HepG2 (cell line): ENCODE measurements at regions not wholly inside any gene's neighbourhood (a gene's known extent, or its start where the extent isn't known, plus 50 kb on each side); places are given as distances from the start of the nearest gene placed in this dataset.
A peak's percentile ranks its signal among the peaks of the same experiment; 100 is the strongest.

Experiments used
- EHMT2 ChIP-seq: fragments of 200-600 bp; sonication (generic); IDR thresholded peaks from 2 replicates; pipeline ENCODE4 v1.7.0; 2017; ENCODE audit warnings: antibody characterized with exemption, low read depth, low read length, borderline replicate concordance
- ETV5 ChIP-seq: IDR thresholded peaks from 2 replicates; pipeline ENCODE4 v1.6.1; 2018; ENCODE audit warnings: missing biosample characterization, missing genetic modification reagents, inconsistent platforms, borderline replicate concordance
- GABPB1 ChIP-seq: IDR thresholded peaks from 2 replicates; pipeline ENCODE4 v1.6.1; 2016; ENCODE audit warnings: mild to moderate bottlenecking, missing genetic modification reagents, moderate library complexity, missing compliant biosample characterization
- IRF2 ChIP-seq: IDR thresholded peaks from 2 replicates; pipeline ENCODE4 v1.6.1; 2018; ENCODE audit warnings: missing genetic modification reagents, missing compliant biosample characterization
- JUND ChIP-seq: sonication (generic); formaldehyde crosslinking; IDR thresholded peaks from 2 replicates; pipeline ENCODE4 v1.8.0; 2022; ENCODE audit warnings: mild to moderate bottlenecking, missing genetic modification reagents
- KDM6A ChIP-seq: IDR thresholded peaks from 2 replicates; pipeline ENCODE4 v1.6.1; 2016; ENCODE audit warnings: low read depth
- MTA3 ChIP-seq: sonication (generic); formaldehyde crosslinking; IDR thresholded peaks from 2 replicates; pipeline ENCODE4 v1.4.0; 2020; ENCODE audit warnings: missing genetic modification reagents
- NR2C2 ChIP-seq: sonication (generic); formaldehyde crosslinking; IDR thresholded peaks from 2 replicates; pipeline ENCODE4 v1.4.0; 2020; ENCODE audit warnings: missing genetic modification reagents, mild to moderate bottlenecking, moderate library complexity, borderline replicate concordance
- TCF7L2 ChIP-seq: IDR thresholded peaks from 2 replicates; pipeline ENCODE4 v1.6.1; 2011; ENCODE audit warnings: mild to moderate bottlenecking, low read depth, low read length, moderate library complexity
- ZFP36L1 ChIP-seq: sonication (generic); formaldehyde crosslinking; IDR thresholded peaks from 2 replicates; pipeline ENCODE4 v1.8.0; 2022; ENCODE audit warnings: mild to moderate bottlenecking, missing genetic modification reagents, moderate library complexity
- ZNF20 ChIP-seq: sonication (generic); formaldehyde crosslinking; IDR thresholded peaks from 2 replicates; pipeline ENCODE4 v1.4.0; 2020; ENCODE audit warnings: mild to moderate bottlenecking, moderate library complexity, missing genetic modification reagents
- ZNF431 ChIP-seq: sonication (generic); formaldehyde crosslinking; IDR thresholded peaks from 2 replicates; pipeline ENCODE4 v1.9.0; 2022; ENCODE audit warnings: missing genetic modification reagents, low read depth, mild to moderate bottlenecking, borderline replicate concordance
- TF ChIP-seq, protein P1 (sequence below): sonication (generic); formaldehyde crosslinking; conservative IDR thresholded peaks from 2 replicates; pipeline ENCODE4 v1.4.0; 2020; ENCODE audit warnings: missing genetic modification reagents
- TF ChIP-seq, protein P2 (sequence below): sonication (generic); formaldehyde crosslinking; IDR thresholded peaks from 2 replicates; pipeline ENCODE4 v1.4.0; 2020; ENCODE audit warnings: missing genetic modification reagents, mild to moderate bottlenecking, borderline replicate concordance
- TF ChIP-seq, protein P3 (sequence below): sonication (generic); formaldehyde crosslinking; IDR thresholded peaks from 2 replicates; pipeline ENCODE4 v1.5.0; 2020; ENCODE audit warnings: missing genetic modification reagents
- TF ChIP-seq, protein P4 (sequence below): sonication (generic); formaldehyde crosslinking; IDR thresholded peaks from 2 replicates; pipeline ENCODE4 v1.5.0; 2020; ENCODE audit warnings: missing genetic modification reagents, mild to moderate bottlenecking, borderline replicate concordance
- TF ChIP-seq, protein P5 (sequence below): sonication (generic); formaldehyde crosslinking; IDR thresholded peaks from 2 replicates; pipeline ENCODE4 v1.4.0; 2020; ENCODE audit warnings: missing genetic modification reagents, mild to moderate bottlenecking, borderline replicate concordance
- TF ChIP-seq, protein P6 (sequence below): sonication (generic); formaldehyde crosslinking; IDR thresholded peaks from 2 replicates; pipeline ENCODE4 v1.5.1; 2020; ENCODE audit warnings: missing genetic modification reagents, mild to moderate bottlenecking, borderline replicate concordance

DNA sequence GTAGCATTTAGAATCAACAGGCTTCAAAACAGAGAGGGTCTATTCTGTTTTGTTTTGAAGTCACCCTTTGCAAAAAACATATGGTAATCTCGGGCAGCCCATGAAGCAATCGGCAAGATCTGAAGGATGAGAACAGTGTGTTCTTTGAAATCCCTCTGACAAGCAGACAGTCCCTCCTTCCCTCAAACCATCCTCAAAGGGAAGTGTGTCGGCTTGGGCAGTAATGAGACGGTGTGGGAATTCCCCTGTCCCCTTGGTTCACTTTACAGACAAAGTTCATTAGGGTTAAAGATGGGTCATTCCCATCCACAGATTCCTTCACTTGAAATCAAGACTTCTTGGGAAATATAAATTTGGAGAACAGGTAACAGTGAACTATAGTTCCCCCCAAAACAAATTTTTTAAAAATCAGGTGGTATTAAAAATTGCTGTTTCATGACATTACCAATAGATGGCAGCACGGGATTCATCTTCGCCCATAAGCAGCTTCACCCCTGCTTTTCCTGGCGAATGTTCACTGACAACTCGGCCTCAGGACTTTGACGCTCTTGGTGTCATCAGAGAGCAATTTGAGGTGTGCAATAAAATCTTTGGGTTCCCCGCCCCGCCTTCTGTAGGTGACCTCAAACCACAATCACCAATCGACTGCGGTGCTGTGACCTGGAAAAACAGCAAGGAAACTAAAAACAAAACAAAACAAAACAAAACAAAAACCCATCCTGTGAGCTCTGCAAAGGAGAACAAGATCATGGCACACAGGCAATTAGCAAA is 159.3 kb upstream of the TNFAIP3 start (continued):
- TF ChIP-seq, protein P1, sequence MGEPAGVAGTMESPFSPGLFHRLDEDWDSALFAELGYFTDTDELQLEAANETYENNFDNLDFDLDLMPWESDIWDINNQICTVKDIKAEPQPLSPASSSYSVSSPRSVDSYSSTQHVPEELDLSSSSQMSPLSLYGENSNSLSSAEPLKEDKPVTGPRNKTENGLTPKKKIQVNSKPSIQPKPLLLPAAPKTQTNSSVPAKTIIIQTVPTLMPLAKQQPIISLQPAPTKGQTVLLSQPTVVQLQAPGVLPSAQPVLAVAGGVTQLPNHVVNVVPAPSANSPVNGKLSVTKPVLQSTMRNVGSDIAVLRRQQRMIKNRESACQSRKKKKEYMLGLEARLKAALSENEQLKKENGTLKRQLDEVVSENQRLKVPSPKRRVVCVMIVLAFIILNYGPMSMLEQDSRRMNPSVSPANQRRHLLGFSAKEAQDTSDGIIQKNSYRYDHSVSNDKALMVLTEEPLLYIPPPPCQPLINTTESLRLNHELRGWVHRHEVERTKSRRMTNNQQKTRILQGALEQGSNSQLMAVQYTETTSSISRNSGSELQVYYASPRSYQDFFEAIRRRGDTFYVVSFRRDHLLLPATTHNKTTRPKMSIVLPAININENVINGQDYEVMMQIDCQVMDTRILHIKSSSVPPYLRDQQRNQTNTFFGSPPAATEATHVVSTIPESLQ (CRISPR knock-in tag) = no peak
- peak; percentile 2; the same call in 1 of the 2 replicates for TF ChIP-seq GABPB1 (CRISPR knock-in tag)
- TF ChIP-seq, protein P2, sequence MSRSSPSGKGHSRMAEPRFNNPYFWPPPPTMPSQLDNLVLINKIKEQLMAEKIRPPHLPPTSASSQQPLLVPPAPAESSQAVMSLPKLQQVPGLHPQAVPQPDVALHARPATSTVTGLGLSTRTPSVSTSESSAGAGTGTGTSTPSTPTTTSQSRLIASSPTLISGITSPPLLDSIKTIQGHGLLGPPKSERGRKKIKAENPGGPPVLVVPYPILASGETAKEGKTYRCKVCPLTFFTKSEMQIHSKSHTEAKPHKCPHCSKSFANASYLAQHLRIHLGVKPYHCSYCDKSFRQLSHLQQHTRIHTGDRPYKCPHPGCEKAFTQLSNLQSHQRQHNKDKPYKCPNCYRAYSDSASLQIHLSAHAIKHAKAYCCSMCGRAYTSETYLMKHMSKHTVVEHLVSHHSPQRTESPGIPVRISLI (CRISPR knock-in tag) = peak; percentile 75; the same call in 1 of the 2 replicates
- no peak; the same call in 1 of the 2 replicates for TF ChIP-seq ZNF20 (CRISPR knock-in tag)
- TF ChIP-seq, protein P3, sequence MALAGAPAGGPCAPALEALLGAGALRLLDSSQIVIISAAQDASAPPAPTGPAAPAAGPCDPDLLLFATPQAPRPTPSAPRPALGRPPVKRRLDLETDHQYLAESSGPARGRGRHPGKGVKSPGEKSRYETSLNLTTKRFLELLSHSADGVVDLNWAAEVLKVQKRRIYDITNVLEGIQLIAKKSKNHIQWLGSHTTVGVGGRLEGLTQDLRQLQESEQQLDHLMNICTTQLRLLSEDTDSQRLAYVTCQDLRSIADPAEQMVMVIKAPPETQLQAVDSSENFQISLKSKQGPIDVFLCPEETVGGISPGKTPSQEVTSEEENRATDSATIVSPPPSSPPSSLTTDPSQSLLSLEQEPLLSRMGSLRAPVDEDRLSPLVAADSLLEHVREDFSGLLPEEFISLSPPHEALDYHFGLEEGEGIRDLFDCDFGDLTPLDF (CRISPR knock-in tag) = no peak
- TF ChIP-seq NR2C2 = peak; percentile 16; the same call in 1 of the 2 replicates
- peak; percentile 96 for TF ChIP-seq TCF7L2
- peak; percentile 74; the same call in 1 of the 2 replicates for TF ChIP-seq KDM6A
- TF ChIP-seq, protein P4, sequence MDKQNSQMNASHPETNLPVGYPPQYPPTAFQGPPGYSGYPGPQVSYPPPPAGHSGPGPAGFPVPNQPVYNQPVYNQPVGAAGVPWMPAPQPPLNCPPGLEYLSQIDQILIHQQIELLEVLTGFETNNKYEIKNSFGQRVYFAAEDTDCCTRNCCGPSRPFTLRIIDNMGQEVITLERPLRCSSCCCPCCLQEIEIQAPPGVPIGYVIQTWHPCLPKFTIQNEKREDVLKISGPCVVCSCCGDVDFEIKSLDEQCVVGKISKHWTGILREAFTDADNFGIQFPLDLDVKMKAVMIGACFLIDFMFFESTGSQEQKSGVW (CRISPR knock-in tag) = no peak; the same call in 1 of the 2 replicates
- no peak for TF ChIP-seq MTA3 (CRISPR knock-in tag)
- TF ChIP-seq JUND (CRISPR knock-in tag) = peak; percentile 72
- TF ChIP-seq IRF2 (CRISPR knock-in tag) = peak; percentile 71
- TF ChIP-seq, protein P5, sequence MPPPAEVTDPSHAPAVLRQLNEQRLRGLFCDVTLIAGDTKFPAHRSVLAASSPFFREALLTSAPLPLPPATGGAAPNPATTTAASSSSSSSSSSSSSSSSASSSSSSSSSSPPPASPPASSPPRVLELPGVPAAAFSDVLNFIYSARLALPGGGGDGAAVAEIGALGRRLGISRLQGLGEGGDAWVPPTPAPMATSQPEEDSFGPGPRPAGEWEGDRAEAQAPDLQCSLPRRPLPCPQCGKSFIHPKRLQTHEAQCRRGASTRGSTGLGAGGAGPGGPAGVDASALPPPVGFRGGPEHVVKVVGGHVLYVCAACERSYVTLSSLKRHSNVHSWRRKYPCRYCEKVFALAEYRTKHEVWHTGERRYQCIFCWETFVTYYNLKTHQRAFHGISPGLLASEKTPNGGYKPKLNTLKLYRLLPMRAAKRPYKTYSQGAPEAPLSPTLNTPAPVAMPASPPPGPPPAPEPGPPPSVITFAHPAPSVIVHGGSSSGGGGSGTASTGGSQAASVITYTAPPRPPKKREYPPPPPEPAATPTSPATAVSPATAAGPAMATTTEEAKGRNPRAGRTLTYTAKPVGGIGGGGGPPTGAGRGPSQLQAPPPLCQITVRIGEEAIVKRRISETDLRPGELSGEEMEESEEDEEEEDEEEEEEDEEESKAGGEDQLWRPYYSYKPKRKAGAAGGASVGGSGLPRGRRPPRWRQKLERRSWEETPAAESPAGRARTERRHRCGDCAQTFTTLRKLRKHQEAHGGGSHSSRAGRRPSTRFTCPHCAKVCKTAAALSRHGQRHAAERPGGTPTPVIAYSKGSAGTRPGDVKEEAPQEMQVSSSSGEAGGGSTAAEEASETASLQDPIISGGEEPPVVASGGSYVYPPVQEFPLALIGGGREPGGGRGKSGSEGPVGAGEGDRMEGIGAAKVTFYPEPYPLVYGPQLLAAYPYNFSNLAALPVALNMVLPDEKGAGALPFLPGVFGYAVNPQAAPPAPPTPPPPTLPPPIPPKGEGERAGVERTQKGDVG (CRISPR knock-in tag) = 0 out of 2 replicates have a peak, but pooled peaks have one; percentile 7
- TF ChIP-seq EHMT2 = peak; percentile 85; the same call in 1 of the 2 replicates
- peak; percentile 67; the same call in 1 of the 2 replicates for TF ChIP-seq ETV5 (CRISPR knock-in tag)
- TF ChIP-seq, protein P6, sequence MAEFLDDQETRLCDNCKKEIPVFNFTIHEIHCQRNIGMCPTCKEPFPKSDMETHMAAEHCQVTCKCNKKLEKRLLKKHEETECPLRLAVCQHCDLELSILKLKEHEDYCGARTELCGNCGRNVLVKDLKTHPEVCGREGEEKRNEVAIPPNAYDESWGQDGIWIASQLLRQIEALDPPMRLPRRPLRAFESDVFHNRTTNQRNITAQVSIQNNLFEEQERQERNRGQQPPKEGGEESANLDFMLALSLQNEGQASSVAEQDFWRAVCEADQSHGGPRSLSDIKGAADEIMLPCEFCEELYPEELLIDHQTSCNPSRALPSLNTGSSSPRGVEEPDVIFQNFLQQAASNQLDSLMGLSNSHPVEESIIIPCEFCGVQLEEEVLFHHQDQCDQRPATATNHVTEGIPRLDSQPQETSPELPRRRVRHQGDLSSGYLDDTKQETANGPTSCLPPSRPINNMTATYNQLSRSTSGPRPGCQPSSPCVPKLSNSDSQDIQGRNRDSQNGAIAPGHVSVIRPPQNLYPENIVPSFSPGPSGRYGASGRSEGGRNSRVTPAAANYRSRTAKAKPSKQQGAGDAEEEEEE (CRISPR knock-in tag) = peak; percentile 55; the same call in 1 of the 2 replicates
- TF ChIP-seq ZNF431 (CRISPR knock-in tag) = no peak
- TF ChIP-seq ZFP36L1 (CRISPR knock-in tag) = peak; percentile 66; the same call in 1 of the 2 replicates
